Activated CD8-positive, alpha-beta memory T cell treated with anti-CD3 and anti-CD28 coated beads for 36 hours (primary cell): ENCODE measurements at regions not wholly inside any gene's neighbourhood (a gene's known extent, or its start where the extent isn't known, plus 50 kb on each side); places are given as distances from the start of the nearest gene placed in this dataset.
"Not testable (repeated sequence)": the region's sequence is repeated elsewhere in the genome, so short reads cannot be mapped to it uniquely, and the experiment has no call there.

Experiments
- CTCF ChIA-PET: fragments of 350-600 bp; sonication (Branson Sonifier 250); formaldehyde crosslinking; loops from one replicate; lab custom pipeline; 2021; ENCODE audit warnings: antibody characterized with exemption; lab: Charles Lee
- POLR2A ChIA-PET: fragments of 350-600 bp; sonication (Branson Sonifier 250); formaldehyde crosslinking; loops from one replicate; lab custom pipeline; 2021; ENCODE audit warnings: antibody characterized with exemption; lab: Charles Lee

- POLR2A ChIA-PET = no interaction called here
- CTCF ChIA-PET = no interaction called here
Measured at GRCh38 chr9:26221290-26221689, 543.0 kb upstream of the TUSC1 start.

- ChIA-PET POLR2A (no interaction called here), CTCF (no interaction called here)
Measured at GRCh38 chr9:26220367-26220766, 542.1 kb upstream of the TUSC1 start.

GRCh38 chr9:26219961-26220360 lies 541.7 kb upstream of the TUSC1 start:
- CTCF ChIA-PET = no interaction called here
- POLR2A ChIA-PET = no interaction called here

GRCh38 chr9:26216702-26217101 lies 538.5 kb upstream of the TUSC1 start:
- POLR2A ChIA-PET = no interaction called here
- CTCF ChIA-PET = no interaction called here

- POLR2A ChIA-PET, CTCF ChIA-PET: not testable (repeated sequence)
Measured at GRCh38 chr9:26214713-26215444, 536.6 kb upstream of the TUSC1 start.

GRCh38 chr9:26210338-26210851 lies 532.2 kb upstream of the TUSC1 start:
- POLR2A ChIA-PET = no interaction called here
- CTCF ChIA-PET = no interaction called here

- ChIA-PET POLR2A (no interaction called here), CTCF (no interaction called here)
Measured at GRCh38 chr9:26205261-26205660, 527.0 kb upstream of the TUSC1 start.

GRCh38 chr9:26193237-26193636 lies 515.0 kb upstream of the TUSC1 start:
- CTCF ChIA-PET = interaction anchor here (0.6 kb wide), 1 partner anchor 91 kb away, joined by 3 read pairs; no protein-coding TSS in a partner anchor
- POLR2A ChIA-PET = no interaction called here

- POLR2A ChIA-PET = no interaction called here
- CTCF ChIA-PET = no interaction called here
Measured at GRCh38 chr9:26191711-26192110, 513.5 kb upstream of the TUSC1 start.

- CTCF ChIA-PET = no interaction called here
- POLR2A ChIA-PET = no interaction called here
Measured at GRCh38 chr9:26181836-26182235, 503.6 kb upstream of the TUSC1 start.

- ChIA-PET POLR2A (no interaction called here), CTCF (no interaction called here)
Measured at GRCh38 chr9:26176628-26177027, 498.4 kb upstream of the TUSC1 start.

GRCh38 chr9:26175264-26175663 lies 497.0 kb upstream of the TUSC1 start:
- POLR2A ChIA-PET = no interaction called here

GRCh38 chr9:26172301-26172700 lies 494.1 kb upstream of the TUSC1 start:
- CTCF ChIA-PET = no interaction called here
- POLR2A ChIA-PET = no interaction called here

More at GRCh38 chr9:26175264-26175663, 497.0 kb upstream of the TUSC1 start:
- CTCF ChIA-PET = no interaction called here

GRCh38 chr9:26171691-26172090 lies 493.4 kb upstream of the TUSC1 start:
- ChIA-PET POLR2A (no interaction called here), CTCF (no interaction called here)

GRCh38 chr9:26170190-26170589 lies 491.9 kb upstream of the TUSC1 start:
- POLR2A ChIA-PET = no interaction called here
- CTCF ChIA-PET = no interaction called here

- ChIA-PET POLR2A (no interaction called here), CTCF (no interaction called here)
Measured at GRCh38 chr9:26169708-26170107, 491.5 kb upstream of the TUSC1 start.

- POLR2A ChIA-PET = no interaction called here
- CTCF ChIA-PET = no interaction called here
Measured at GRCh38 chr9:26166537-26166936, 488.3 kb upstream of the TUSC1 start.

- ChIA-PET POLR2A (no interaction called here), CTCF (no interaction called here)
Measured at GRCh38 chr9:26165426-26165825, 487.2 kb upstream of the TUSC1 start.

GRCh38 chr9:26163931-26164330 lies 485.7 kb upstream of the TUSC1 start:
- CTCF ChIA-PET = no interaction called here

GRCh38 chr9:26159575-26160392 lies 481.5 kb upstream of the TUSC1 start:
- POLR2A ChIA-PET = no interaction called here
- CTCF ChIA-PET = no interaction called here

More at GRCh38 chr9:26163931-26164330, 485.7 kb upstream of the TUSC1 start:
- POLR2A ChIA-PET = no interaction called here
